ENCODE measurements at regions not wholly inside any gene's neighbourhood (a gene's known extent, or its start where the extent isn't known, plus 50 kb on each side); places are given as distances from the start of the nearest gene placed in this dataset.

DNA sequence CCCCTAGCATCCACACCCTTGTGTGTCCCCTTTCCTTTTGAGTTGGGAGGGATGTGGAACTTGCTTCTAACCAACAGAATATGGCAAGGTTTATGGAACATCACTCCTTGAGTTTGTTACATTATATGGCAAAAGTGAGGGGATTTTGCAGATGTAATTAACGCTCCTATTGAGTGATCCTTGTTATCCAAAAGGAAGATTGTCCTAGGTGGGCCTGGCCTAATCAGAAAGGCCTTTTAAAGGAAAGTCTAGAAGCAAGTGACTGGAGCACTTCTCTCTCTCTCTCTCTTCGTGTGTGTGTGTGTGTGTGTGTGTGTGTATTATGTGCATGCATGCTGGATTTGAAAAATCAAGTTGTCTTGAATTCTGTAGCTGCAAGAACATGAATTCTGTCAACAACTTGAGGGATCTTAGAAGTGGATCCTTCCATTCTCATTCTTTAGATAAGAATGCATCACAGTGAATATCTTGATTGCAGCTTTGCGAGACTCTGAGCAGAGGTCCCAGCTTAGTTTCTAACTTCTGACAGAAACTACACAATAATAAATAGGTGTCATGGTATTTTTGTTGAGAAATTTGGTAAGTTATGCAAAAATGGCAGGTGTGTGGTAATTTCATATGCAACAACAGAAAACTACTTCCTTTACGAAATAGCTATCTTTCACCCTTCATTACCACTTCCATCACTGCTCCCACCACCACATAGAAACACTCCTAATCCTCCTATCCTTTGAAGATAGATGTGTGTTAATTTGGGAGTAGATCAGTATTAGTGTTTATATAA lies 360.9 kb upstream of the CBLB start:
- H3K27me3 ChIP-seq = no peaks in the 10 kb centered on the region
- no peaks in the 10 kb centered on the region for H3K36me3 ChIP-seq
- intact Hi-C loops (cut with DNase I; ENCODE audit: low total_unique reads) = no loop called here
- H3K4me3 ChIP-seq = no peak overlapping the region
- no peak for DNase-seq
- H3K27ac ChIP-seq = no peak overlapping the region
- no peaks in the 10 kb centered on the region for H3K4me1 ChIP-seq
- H3K9me3 ChIP-seq = no peaks in the 10 kb centered on the region
- TF ChIP-seq, protein P1, sequence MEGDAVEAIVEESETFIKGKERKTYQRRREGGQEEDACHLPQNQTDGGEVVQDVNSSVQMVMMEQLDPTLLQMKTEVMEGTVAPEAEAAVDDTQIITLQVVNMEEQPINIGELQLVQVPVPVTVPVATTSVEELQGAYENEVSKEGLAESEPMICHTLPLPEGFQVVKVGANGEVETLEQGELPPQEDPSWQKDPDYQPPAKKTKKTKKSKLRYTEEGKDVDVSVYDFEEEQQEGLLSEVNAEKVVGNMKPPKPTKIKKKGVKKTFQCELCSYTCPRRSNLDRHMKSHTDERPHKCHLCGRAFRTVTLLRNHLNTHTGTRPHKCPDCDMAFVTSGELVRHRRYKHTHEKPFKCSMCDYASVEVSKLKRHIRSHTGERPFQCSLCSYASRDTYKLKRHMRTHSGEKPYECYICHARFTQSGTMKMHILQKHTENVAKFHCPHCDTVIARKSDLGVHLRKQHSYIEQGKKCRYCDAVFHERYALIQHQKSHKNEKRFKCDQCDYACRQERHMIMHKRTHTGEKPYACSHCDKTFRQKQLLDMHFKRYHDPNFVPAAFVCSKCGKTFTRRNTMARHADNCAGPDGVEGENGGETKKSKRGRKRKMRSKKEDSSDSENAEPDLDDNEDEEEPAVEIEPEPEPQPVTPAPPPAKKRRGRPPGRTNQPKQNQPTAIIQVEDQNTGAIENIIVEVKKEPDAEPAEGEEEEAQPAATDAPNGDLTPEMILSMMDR (IDR thresholded peaks at IDR 0.05) = no peak

DNA sequence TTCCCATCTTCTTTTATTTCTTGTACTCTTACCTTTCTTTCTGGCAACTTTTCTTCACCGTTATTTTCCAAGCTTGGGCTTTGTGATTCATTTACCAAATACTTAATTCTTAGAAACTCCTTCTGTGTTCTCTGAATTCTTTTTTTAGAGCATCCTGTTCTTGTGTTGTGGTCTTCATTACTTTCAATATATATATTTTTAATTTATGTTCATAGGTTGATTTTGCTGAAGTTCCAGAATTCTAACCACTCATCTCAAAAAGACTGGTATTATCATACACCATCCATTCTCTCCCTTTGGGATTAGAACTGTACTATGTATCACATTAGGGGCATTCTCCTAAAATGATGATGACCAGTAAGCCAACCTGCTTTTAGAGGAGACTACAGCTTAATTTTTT lies 362.3 kb upstream of the CBLB start:
- TF ChIP-seq, protein P1 (IDR thresholded peaks at IDR 0.05) = no peak
- intact Hi-C loops (cut with DNase I; ENCODE audit: low total_unique reads) = no loop called here
- H3K27me3 ChIP-seq = no peaks in the 10 kb centered on the region

DNA sequence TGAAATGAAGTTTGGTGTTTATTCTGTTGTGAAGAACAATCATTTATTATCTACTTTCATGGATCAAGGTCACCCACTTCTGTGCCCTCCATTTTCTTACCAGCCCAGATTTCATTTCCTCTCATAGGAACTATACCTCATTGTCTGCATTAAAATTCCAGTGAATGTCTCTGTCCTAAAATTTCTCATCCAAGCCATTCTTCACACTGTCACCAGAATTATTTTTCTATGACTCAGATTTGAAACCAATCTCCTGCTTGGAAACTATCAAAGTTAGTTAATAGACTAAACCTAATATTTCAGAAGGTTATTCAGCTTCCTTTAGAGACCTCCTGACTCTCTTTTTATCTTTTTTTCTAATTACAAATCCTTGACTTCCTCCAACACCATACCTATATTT lies 364.1 kb upstream of the CBLB start:
- Histone ChIP-seq H3K36me3 (no peaks in the 10 kb centered on the region), H3K27me3 (no peaks in the 10 kb centered on the region), H3K4me3 (no peak overlapping the region), H3K27ac (no peak overlapping the region), H3K9me3 (no peaks in the 10 kb centered on the region), H3K4me1 (no peaks in the 10 kb centered on the region)
- TF ChIP-seq, protein P1 (IDR thresholded peaks at IDR 0.05) = no peak
- DNase-seq = no peak
- intact Hi-C loops (cut with DNase I; ENCODE audit: low total_unique reads) = no loop called here

More for the DNA sequence above, 362.3 kb upstream of the CBLB start:
- H3K4me3 ChIP-seq = no peak overlapping the region
- H3K9me3 ChIP-seq = no peaks in the 10 kb centered on the region
- no peak for DNase-seq
- H3K27ac ChIP-seq = no peak overlapping the region
- H3K4me1 ChIP-seq = no peaks in the 10 kb centered on the region
- H3K36me3 ChIP-seq = no peaks in the 10 kb centered on the region

DNA sequence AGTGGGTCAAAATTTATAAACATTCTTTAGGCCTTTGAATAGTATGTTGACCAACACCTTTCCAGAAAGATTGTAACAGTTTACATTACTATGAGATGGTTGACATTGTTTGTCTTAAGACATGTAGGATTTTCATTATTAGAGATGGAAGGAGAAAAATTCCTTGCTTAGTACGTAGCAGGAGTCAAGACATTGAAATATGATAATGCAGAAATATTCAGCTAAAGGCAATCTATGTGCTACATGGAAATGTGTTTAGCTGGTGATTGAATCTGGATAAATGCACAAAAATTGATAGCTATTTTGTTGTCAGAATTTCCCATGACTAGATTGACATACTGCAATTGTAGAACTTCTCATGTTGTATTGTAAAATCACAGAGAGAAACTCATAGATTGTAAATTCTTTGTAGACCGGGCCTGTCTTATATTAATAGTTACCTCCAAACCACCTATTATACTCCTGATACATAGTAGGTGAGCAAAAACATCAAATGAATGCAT lies 370.4 kb upstream of the CBLB start:
- Histone ChIP-seq H3K36me3 (no peaks in the 10 kb centered on the region), H3K4me3 (no peak overlapping the region), H3K27me3 (no peaks in the 10 kb centered on the region), H3K9me3 (no peaks in the 10 kb centered on the region), H3K4me1 (no peaks in the 10 kb centered on the region), H3K27ac (no peak overlapping the region)
- no peak for DNase-seq
- intact Hi-C loops (cut with DNase I; ENCODE audit: low total_unique reads) = no loop called here
- TF ChIP-seq, protein P1 (IDR thresholded peaks at IDR 0.05) = no peak

DNA sequence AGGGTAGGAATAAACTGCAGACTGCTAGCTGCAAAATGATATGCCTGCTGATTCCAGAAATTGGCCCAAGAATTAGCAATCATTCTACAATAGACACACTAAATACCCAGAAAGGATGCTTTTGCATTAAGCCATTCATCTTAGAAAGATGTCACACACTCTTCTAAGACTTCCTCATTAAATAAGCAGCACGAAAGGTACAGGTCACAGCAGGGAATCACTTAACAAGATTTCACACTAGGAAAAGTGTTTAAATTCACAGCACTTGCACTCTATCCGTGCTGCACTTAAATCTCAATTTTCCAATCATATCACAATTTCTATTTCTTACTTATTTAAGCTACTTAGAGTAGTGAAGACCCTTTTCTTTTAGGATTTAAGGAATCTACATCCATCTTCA lies 372.8 kb upstream of the CBLB start:
- Histone ChIP-seq H3K27ac (no peak overlapping the region), H3K4me3 (no peak overlapping the region), H3K27me3 (no peaks in the 10 kb centered on the region), H3K9me3 (no peaks in the 10 kb centered on the region), H3K36me3 (no peaks in the 10 kb centered on the region), H3K4me1 (no peaks in the 10 kb centered on the region)
- TF ChIP-seq, protein P1 (IDR thresholded peaks at IDR 0.05) = no peak
- DNase-seq = no peak
- intact Hi-C loops (cut with DNase I; ENCODE audit: low total_unique reads) = no loop called here

Data from tibial artery (tissue), 4 donors.